UCSD-AML1 (cell line): ENCODE measurements at regions not wholly inside any gene's neighbourhood (a gene's known extent, or its start where the extent isn't known, plus 50 kb on each side); places are given as distances from the start of the nearest gene placed in this dataset.

Experiments
- DNase-seq: peaks from one replicate; lab custom pipeline; 2025; ENCODE audit not compliant: unreplicated experiment; lab: John Stamatoyannopoulos, UW

DNA sequence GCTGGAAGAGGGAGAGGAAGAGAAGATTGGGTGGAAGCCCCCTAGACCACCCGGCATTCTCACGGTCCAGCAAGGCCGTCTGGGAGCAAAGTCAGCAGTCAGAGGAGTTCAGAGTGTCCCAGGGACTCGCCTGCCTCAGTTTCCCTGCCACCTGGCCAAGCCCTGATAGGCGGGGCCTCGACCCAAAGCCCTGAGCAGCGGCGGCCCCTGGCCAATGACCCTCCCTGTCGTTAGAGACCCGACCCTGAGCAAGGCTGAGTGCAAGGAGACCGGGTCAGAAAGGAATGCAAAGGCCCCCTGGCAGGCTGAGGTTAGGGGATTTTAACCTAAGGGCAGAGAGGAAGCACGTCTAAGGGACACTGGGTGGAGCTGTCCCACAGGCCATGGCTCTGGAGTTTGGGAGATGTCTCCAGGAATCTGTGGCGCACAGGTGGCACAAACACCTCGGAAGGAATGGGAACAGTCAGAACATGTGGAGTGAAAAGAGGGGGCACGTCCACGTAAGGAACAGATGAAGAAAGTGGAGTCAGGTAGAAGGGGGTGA is 196.8 kb upstream of the PDE1C start:
- DNase-seq = no peak

DNA sequence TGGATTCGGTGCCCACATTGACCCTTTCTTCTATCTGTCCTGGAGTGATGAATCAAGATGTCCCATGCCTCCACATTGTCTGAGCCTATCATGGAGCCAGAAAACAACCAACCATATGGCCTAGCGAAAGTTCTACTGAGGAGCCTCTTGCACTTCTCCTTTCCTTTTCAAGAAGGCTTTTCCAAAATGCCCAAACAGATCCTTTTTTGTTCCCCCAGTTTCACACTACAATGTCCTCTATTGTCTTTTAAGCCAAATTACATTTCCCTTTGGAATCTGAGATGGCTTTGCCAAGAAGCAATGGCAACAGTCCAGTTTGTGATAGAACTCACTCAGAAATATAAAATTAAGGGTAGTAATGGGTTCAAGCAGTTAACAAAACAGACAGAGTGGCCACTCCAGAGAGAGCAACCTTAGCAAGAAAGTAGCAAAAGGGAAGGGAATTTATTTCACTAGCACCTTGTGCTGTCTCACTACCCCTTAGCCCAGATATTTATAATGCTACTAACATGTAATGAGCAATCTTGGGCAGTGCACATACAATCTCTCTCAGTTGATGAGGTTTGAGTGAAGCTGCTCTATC is 194.6 kb upstream of the PDE1C start:
- DNase-seq = no peak

DNA sequence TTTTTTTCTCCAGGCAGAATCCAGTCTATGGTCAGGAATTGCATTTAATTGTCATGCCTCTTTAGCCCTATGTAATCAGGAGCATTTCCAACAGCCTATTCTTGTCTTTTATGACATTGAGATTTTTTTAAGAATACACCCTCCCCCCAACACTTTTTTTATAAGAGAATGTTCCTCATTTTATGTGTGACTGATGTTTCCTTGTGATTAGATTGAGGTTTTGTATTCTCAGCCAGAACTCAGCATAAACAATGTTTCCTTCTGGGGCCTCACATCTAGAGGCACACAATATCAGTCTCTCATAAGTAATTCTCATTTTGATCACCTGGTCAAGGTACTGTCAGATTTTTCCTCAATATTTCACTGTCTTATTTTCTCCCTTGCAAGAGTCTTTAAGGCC is 193.4 kb upstream of the PDE1C start:
- DNase-seq = no peak

DNA sequence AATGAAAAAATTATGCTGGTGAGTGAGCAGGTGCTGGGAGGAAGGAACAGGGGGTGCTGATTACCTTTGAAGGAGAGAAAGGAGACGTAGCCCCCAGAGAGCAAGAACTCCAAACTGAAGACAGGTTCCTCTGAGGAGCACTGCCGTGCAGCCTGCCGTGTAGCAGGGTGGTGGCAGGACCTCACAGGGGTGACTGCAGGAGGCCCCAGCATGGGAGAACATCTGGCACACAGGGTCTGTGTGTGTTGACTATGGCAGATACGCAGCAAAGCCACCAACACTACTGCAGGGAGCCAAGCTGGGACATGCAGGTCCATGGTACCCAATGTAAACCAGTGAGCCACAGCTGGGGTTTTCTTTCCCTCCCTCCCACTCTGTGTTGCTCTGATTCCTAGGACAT is 192.1 kb upstream of the PDE1C start:
- no peak for DNase-seq

DNA sequence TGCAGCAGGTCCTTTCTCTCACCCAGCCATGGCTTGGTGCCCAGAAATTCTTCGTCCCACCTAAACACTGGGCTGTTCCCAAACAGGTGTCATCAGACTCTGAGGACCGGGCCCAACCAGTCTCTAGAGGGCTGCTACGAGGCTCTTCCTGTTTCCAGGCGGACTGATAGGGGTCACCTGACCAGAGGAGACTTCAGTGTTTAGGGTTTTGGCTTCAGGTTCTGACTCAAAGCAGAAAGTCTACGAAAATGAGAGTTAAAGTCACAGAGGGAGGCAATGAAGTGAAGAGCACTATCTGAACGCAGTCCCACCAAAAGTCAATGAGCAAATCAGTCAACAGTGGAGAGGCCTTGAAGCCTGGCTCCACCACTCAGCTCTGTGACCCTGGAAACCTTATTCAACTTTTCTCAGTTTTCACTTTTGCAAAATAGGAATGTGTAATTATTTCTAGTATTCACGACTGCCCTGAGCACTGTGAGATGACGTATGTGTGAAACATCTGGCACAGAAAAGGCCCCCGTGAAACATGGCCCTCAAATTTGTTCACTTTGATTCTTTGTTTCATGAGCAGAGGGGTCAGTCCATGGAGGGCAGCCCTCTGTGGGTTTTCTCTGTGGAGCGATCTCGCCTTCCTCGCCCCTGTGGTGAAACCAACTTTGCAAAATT is 189.9 kb upstream of the PDE1C start:
- no peak for DNase-seq

DNA sequence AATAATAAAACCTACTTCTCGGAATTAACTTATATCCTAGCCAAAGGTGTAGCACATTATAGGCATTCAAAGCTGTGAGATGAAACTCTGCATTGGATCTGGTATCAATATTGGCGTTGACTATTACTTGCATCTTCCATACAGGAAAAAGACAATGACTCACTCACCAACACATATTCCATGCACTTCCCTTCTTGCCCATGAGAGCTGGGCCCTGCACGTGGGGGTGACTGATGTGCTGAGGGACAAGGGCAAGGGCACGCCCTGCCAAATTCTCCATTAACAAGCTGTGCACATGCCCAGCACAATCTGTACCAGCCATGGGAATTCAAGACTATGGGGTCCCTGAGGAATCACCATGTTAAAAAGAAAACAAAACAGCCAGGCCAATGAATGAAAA is 188.1 kb upstream of the PDE1C start:
- no peak for DNase-seq

DNA sequence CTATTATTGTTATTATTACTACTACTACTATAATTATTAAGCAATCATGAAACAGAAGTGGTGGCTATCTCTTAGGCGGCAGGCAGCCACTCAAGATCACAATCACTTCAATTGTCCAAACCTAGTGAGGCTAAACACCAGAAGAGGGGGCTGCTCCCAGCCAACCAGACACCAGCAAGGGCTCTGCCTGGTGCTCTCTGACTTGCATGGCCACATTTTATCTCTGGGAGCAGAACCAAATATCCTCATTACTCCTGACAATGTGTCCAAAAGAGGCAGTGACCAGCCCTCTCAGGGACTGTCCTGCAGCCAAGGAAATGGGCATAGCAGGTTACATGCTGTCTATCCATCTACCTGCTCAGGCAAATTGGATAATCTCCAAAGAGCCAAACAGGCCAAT is 187.4 kb upstream of the PDE1C start:
- DNase-seq = no peak

DNA sequence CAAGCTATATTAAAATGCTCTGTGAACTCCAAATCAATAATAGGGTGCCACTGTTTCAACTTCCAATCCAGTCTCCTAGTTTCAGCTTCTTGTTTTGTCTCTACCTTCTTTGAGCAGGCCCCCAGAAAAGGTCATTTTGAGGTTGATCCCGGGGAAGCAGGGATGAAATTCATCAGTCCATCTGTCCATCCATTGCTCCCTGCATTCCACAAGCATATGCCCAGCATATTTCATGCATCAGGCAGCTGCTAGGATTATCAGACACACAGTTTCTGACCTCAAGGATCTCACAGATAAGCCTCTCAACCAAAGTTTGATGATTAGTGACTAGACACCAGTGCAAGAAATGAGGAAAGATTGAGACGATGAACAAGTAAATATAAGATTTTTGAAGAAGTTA is 186.6 kb upstream of the PDE1C start:
- DNase-seq = no peak

DNA sequence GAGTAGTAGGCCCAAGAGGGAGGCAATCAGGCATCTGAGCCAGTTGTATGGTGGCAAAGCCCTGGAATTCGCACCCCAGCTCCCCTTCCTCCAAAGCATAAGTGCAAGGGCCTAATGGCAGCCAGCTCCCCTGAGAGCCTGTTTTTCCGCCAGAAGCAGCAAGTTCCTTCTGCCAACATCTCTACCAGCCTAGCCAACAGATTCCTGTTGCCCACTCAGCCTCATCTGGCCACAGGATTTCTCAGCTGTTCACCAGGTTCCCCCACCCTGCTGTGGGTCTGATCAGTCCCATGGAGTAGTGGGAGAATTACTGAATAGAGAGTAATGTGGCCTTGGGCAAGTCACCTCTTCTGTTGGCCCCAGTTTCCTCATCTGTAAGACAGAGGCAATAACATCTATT is 186.2 kb upstream of the PDE1C start:
- DNase-seq = no peak

DNA sequence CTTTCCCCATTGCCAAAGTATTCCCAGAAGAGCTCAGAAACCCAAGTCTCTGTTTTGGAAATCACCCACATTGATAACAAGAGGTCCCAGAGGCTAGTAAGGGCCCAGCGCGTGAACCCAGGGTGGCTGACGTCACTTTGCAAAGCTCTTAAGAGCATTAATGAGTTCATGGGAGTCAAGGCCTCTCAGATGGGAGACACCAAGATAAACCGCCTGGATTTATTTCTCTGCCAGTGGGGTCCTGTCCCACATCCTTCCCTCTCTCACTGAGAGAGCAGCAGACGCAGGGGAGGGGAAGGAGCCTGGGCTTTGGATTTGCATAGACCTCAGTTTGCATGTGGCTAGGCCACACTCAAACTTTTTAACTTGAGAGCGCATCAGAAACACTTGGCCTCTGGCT is 184.8 kb upstream of the PDE1C start:
- DNase-seq = no peak

DNA sequence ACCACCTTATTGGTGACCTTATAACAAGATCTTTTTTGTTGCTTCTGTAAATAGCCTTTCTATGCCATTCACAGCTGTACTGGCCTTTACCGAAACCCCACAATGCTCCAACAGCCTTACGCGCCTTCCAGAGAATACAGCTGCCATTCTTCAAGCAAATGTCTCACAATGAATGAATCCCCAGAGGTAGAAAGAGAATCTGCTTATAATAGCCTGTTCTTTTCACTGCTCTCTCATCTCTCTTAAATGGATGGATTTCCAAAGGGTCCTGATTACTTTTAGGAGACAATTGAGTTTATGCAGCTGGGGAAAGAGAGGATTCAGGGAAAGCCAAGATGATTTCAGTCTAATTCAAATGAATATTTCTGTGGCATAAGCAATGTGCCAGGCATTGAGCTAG is 183.1 kb upstream of the PDE1C start:
- DNase-seq = no peak

DNA sequence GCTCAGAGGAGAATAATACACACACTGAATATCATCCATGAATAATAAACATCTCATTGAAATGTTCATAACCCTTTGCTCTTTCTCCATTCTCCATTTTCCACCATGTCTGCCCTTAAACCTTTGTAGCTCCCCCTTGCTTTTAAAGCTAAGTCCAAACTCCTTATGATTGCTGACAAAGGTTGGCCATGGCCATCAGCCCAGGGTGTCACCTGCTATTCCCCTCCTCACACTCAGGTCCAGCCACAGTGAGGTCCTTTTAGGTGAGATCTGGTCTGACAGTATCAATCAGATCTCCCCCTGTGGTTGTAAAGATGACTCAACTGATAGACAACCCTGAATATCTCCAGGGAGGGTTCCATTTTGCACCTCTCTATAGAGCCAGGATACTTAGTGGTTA is 181.5 kb upstream of the PDE1C start:
- DNase-seq = no peak

DNA sequence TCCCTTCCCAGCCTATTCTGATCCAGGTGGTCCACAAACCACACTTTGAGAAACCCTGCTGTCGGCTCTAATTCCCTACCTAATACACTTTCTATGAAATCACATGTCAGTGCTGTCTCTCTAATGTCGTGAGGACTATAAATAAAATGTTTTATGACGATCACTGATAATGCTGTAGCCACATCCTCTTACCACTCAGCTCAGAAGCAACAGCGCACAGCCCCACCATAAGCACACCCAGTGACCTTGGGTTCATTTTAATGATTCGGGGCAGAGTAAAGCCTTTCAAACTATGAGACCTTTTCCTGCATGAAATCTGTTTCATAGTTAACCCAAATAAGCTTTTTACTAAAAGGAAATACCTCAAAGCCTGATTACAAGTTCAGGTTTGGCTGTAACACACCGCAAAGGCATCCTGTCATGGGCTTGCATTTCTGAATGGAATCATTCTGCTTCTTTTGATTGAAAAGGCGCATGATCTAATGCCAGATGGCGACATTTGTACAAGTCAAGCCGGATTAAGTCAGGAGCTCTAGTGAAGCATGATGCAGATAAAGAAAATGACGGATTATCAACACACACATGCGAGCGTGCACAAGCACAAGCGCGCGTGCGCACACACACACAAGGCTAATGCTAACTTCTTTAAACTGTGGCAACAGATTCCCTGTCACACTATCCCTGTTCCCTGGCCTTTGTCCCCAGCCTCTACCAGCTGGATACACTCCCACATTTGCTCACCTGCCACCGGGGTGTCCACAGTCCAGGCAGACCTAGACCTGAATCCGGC is 180.5 kb upstream of the PDE1C start:
- DNase-seq = no peak

DNA sequence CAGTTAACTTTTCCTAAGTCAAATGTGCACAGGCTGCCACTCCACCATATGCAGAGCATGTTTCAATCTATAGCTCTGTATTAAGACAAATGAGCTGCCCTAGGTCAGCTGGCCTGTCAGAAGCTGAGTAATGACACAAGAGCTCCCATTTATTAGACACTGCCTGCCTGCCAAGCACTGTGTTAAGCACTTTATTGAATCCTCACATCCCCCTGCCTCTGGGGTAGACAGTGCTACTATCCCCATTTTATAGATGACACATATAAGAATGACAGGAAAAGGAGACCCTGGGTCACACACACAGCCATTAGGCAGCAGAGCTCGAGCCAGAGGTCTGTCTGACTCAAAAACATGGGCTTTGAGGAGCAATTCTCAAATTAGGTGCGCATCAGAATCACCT is 179.8 kb upstream of the PDE1C start:
- DNase-seq = no peak

DNA sequence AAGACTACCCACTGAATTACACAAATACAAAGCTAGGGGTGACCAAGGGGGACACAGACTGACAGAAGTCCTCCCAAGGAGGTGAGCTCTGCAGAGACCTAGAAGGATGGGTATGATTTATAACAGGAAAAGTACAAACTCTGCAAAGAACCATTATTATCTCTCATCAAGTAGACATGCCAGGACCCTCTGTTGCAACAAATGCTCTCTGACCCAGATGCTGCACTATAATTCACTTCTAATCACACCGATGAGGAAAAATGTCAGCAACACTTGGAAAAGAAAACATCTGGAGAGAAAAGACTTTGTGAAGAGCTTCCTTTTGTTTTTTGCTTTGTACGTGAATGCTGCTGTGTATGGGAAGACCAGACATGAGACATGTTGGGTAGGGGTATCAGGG is 178.3 kb upstream of the PDE1C start:
- DNase-seq = no peak

DNA sequence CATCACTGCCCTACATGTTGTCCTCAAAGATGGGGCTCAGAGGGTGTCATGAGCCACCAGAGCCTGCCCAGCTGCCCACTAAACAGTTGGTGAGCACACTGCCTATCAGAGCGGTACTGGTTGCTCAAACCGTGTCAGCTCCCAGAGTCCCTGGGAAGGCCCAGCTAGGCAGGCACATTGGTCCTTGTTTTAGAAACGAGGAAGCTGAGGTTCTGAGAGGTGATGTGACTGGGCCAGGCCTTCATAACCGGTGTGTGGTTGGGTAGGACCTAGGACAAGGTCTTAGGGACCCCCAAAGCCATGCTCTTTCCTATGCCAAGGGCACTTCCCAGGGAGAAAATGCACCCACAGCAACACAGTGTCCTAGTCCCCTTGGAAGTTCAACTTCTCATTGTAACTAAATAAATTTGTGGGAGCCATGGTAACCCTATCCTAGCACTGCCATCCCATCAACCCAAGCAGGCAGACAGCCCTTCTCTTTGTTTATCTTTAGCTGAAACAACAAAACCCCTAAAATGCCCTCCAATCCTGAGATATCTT is 174.7 kb upstream of the PDE1C start:
- DNase-seq = no peak

DNA sequence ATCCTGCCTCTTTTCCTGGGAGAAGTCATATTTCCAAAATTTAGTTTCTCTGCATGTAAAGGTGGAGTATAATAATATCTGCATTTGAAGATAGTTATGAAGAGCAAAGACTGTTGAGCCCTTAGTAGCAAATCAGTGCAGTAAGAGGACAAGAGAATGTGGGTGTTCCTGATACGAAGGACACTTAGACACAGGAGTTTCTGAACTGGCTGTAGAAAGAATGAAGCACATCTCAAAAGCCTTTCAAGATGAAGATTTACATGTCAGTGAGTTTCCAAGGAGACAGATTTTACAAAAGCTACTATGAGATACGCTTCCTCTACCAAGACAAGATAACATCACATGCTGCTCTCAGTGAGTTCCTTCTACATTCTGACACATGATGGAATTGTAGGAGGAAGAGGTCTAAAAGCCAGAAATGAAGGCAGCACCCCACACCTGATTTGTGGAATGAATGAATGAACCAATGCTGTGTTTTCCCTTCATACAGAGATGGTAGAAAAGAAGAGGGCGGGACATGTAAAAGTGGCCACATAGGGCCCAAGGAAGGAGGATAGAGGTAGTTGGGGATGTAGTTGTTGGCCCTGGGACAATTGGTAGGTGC is 173.6 kb upstream of the PDE1C start:
- no peak for DNase-seq

DNA sequence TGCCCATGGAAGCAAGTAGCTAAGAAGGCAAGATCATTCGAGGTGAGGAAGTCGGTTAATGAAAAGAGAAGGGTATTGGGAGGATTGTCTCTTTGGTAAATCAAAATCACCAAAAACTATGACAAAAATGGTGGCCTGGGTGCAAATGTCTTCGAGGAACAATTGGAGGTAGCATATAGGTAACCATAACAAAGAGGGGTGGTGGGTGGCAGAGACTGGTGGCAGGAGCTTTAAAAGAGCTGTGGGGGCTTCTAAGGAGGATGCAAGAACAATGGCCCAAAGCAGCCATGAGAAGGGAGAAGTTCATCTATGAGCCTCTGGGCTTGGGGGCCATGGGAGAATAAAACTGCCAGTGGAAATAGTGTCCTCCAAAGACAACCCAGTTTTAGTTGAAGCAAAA is 172.2 kb upstream of the PDE1C start:
- no peak for DNase-seq

DNA sequence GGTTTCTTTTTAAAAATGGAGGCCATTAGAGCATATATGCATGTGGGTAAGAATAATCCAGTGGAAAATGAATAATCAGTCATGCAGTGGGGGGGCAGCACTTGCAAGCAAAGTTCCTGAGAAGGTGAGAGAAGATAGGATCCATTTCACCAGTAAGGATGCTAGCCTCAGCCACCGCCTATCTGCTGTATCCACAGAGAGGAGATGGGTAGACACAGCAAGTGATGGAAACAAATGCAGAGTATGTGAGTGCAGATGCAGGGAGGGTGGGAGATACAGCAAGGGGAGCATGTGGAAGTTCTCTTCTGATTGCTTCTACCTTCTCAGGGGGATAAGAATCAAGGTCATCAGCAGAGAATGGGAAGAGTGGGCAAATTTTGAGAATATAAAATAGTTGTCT is 171.4 kb upstream of the PDE1C start:
- no peak for DNase-seq

DNA sequence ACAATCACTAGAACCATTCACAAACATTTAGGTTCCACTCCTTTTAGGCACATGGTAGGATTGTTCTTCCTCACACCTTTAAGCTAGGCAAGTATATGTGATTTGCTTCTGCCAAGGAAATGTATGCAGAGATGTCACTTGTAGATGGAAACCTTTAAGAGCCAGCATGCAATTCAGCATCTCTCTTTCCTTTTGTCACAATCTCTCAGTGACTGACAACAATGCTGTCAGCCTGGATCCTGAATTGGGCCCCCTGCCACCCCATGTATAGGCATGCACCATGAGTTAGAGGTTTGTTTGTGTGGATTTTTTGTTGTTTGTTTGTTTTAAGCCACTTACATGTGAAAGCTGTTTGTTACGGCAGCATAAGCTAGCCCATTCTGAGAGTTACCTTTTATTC is 169.6 kb upstream of the PDE1C start:
- no peak for DNase-seq

DNA sequence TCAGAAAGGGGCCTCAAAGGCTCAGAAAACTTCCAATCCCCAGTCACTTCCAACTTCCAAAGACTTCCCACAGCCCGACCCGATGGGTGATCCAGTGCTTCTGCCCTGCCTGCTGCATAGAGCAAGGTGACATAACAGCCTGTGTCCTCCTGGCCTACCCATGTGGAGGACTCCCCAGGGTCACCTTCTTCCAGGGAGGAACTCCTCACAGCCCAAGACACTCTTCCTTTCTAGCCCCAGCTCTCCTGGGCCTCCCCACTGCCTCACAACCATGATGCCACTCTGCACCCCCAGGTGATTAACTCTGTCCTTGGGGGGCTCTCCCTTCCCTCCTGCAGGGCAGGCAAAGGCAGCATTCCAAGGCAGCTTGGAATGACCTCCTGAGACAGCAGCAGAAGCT is 158.4 kb upstream of the PDE1C start:
- no peak for DNase-seq

DNA sequence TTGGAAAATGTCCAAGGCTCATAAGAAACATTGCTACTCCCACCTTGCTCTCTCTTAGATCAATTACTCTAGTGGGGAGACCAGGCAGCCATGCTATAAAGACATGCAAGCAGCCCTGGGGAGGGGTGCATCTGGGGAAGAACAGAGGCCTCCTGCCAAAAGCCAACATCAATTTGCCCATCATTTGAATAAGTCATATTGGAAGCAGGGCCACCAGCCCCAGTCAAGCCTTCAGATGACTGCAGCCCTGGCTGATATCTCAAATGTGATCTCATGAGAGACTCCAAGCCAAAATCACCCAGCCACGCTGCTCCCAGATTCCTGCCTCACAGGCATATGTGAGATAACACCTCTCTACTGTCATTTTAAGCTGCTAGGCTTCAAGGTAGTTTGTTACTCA is 157.5 kb upstream of the PDE1C start:
- no peak for DNase-seq
